ENCODE measurements at regions not wholly inside any gene's neighbourhood (a gene's known extent, or its start where the extent isn't known, plus 50 kb on each side); places are given as distances from the start of the nearest gene placed in this dataset.

DNA sequence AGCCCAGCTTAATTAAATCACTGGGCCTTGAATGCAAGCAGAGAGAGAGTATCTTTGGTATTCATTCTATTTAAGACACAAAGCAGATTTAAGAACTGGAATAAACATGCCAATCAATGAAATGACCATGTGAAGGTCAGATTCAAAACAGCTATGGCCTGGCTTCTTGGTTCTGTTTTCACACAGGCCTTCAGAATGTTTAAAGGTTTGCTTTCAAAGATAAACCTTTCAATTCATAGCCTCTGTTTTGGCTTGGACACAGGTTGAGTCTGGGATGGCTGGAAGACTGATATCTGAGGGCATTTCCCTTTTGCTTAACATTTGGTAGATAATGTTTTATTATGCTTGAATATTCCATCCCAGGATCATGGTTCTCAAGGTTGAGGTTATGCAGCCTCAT lies 244.4 kb upstream of the KBTBD8 start:
- no peak for DNase-seq

DNA sequence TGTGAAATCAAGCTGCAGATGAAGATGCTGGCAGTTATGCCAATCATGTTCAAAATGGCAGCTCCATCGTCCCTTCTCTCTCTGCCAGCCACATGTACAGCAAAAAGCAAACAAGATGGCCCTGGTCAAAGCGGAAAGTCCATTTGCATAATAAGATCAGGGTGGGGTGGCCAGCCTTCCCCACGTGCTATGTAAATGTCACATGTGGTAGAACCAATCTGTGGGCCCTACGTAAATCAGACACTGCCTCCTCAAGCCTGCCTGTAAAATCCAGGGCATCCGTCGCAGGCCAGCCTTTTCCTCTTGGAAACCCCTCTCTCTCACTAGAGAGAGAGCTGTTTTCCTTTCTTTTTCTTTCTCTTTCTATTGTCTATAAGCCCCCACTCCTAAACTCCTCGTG lies 243.5 kb upstream of the KBTBD8 start:
- DNase-seq: no peak

DNA sequence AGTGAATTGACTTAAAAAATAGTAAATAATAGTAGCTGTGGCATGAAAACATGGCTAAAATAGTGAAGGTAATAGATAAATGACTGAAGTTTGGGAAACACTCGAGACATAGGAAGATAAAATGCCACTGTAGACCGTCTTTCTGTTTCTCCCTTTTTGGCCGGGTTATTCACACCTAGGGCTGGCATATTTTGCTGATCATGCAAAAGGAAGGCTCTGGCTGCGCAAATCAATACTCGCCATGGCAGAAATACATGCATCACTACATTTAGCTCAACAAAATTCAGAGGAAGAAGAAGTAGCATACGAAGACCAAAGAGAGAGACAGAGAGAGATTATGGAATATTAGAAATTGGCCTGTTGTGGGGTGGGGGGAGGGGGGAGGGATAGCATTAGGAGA lies 242.2 kb upstream of the KBTBD8 start:
- no peak for DNase-seq

DNA sequence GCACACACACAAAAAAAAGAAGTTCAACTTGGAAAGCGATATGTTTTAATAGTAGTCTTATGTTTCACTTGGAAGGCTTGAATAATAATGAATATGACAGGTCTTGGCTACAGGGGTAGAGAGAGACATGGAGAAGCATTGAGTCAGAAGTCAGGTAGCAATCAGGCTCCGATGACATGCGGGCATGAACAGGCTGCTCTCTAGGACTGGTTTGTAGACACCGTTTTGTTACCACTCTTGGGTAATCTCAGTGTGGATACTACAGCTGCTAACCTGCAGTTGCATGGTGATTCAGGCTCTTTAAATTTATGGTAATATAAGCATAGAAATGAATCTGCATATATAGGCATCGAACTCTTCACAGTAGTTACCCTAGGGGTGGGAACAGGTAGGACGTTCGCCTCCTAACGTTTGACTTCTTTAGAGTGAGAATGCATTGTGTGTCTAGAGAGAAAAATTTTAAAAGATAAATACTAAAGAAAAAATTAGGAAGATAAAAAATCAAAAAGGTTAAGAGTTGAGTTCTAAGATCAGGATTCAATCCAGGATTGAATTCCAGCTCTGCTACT lies 241.6 kb upstream of the KBTBD8 start:
- DNase-seq: no peak

DNA sequence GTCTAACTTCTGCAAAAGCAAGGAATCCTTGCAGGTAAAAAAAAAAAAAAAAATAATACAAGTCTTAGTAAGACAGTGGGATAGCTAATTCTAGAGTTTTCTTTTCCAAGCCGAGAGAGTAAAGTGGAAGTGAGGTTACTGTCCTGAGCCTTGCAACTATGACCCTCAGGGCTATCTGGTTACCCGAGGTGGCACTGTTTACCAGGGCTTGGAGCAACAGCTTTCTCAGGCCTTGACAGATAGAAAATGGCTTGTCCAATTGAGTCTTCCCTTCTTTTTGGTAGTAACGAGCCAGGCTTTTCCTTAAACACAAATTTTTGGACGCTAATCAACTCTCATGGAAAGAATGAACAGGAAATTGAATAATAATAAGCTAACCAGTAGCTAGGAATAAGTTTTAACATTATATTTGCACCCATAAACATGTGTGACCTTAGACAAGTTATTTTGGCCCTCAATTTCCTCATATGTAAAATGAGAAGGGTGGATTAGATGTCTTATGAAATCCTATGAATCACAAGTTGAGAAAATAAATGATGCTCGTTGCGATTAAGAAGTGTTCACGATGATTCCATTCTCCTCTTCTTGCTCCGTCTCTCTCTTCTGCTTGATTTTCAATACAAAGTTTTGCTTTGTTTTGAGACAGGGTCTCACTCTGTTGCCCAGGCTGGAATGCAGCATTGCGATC lies 236.9 kb upstream of the KBTBD8 start:
- no peak for DNase-seq

DNA sequence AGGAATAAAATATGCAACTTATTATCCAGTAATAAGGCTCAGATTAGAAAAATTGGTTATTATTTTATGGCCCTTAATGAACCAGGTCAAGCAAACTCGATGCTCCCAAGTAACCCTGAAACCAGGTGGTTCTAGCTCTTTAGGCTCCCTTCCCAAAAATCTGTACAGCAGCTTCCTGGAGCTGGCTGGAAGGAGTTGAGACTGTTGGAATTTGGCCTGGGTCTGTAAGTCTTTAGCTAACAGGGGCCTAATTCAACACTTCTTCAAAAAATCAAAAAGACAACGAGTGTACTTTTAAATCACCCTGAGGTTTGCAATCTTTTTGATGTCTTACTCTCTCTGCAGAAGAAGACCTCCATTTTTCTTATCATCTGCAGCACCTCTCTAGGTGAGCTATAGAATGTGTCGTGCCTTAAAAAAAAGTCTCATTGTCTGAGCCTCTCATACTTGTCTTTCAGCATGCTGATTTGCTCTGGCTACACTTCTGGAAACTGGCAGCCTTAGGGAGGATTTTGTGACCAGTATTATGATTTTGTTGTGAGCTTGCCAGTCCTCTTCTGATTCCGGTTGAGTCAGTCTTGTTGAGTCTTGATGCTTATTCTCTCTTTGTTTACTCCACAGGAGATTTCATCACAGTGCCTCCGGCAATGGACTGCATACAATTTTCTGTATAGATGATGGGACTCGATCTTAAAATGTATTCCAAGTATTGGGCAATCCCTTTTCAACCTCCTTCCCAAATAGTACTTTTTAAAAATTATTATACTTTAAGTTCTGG lies 235.0 kb upstream of the KBTBD8 start:
- no peak for DNase-seq

DNA sequence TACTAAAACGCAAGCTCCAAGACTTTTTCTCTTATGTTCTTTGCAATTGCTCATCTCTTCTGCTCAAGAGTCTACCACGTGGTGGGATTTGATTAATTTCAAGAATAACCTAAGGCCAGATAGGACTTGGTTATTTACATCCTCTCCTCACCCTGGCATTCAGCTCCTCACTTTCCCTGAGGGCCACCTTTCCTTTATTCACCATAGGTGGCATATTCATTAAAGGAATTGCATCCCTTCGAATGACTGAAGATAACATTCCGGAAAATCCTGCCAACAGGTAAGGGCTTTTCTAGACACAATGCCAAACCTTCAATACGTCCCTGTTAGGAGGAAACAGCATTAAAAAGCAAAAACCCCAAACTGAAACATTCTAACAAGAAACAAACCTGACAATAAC lies 220.0 kb upstream of the KBTBD8 start:
- DNase-seq: no peak

DNA sequence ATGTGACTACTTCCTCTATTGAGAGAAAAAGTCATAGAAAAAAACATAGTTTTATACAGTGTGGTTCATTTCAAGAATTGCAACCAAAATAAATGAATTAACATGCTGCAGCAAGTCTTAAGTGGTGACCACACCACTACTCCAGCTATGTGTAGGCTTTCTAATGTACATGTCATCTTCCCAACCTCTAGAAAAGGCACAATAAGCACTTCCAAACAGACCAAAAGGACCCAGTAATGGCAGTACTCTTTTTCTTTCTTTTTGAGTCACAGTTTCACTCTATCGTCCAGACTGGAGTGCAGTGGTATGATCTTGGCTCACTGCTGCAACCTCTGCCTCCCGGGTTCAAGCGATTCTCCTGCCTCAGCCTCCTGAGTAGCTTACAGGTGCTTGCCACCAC lies 219.3 kb upstream of the KBTBD8 start:
- no peak for DNase-seq

DNA sequence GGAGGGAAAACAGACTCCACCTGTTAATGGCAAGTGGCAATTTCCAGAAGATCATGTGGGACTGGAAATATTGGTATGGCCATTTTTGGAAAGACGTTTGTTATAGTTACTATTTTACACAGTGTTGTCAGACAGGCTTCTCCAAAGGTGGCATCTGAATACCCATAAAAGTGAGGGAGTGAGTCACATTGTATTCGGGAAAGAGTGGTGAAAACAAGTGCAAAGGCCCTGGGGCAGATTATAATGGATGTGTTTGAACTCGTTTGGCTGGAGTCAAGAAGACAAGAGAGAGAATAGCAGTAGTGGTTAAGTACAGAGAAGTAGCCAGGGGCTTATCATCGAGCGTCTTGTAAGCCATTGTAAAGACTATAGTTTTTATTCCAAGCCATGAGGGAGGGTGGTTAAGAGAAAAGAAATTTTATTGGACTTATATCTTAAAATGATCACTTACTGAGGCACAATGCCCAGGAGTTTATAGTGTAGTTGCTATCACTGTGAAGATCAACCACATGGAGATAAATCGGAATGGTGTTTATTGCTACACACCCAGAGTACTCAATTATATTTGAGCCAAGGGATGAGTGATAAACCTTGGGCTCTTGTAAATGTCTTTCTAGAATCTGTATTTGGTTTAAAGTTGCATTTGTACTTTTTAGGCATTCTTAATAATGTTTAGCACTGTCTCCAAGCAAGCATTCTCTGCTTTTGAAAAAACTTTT lies 212.8 kb upstream of the KBTBD8 start:
- DNase-seq: no peak

DNA sequence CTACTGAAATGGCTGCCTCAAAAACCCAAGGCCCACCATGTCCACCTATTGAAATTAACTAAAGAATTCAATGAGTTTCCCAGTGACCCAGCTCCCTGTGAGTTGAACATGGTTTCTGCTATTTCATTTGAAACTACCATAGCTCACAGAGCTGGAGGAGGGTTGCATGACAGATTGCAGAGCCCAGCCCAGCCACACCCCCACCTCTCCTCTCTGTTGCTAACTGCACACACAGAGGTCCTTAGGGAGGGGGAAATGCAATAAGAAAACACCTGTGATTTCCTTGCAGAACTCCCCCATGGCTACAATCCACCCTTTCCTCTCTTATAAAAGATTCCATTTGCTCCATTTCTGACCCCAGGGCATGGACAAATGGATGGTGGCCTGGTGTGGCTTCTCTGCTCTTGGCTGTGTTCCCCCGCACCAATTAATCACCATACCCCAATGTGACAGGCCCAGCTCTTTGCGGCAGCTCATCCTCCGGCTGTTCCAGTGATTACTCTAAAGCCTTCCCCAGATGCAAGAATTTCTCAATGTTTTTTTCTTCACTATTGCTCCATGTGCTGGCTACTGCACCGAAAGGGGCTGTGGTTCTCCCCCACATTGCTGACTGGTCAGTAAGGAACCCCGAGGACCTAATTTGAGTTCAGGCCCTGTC lies 208.4 kb upstream of the KBTBD8 start:
- no peak for DNase-seq

DNA sequence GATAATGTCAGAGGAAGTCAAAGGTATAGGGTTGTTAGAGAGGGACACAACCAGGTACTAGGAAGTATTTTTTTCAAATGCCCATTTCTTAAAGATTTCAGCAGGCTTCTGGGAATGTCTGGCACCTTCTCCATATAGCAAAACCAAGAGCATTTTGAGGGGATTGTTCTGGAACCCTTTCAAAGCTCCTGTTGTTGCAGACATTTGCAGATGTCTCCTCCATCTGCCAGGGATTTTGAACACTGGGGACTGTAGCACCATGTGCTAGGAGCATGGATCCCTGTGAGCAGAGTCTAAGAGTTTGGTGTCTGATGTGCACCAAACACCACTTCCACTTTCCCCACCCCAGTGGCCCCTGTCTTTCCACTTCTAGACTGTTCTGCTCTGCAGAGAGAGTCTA lies 206.0 kb upstream of the KBTBD8 start:
- no peak for DNase-seq

DNA sequence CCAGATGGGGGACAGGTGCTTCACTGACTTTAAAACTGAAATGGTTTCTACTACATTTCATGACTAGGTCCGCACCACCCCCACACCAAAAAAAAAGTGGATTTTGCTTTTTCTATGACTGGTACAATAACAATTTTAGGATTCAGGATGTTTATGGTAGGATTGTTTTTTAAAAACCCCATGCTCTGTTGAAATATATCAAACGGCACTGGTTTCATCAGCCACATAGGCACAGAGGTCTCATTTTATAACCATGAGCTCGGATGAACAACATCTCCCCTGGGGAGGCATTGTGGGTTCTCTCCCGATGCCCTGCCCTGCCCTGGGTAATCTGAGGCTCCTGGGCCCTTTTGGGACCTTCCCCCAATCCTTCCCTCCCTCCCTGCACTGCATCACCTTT lies 202.7 kb upstream of the KBTBD8 start:
- no peak for DNase-seq

DNA sequence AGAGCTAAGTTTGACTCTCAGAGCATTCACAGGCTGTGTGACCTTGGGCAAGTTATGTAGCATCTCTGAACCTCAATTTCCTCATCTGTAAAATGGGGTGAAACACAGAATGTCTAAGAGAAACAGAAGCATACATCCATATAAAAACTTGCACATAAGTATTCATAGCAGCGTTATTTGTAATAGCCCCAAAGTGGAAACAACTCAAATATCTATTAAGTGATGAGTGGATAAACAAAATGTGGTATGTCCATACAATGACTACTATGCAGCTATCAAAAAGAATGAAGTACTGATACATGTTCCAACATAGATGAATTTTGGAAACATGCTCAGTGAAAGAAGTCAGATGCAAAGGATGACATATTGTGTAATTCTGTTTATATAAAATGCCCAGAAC lies 201.8 kb upstream of the KBTBD8 start:
- no peak for DNase-seq

DNA sequence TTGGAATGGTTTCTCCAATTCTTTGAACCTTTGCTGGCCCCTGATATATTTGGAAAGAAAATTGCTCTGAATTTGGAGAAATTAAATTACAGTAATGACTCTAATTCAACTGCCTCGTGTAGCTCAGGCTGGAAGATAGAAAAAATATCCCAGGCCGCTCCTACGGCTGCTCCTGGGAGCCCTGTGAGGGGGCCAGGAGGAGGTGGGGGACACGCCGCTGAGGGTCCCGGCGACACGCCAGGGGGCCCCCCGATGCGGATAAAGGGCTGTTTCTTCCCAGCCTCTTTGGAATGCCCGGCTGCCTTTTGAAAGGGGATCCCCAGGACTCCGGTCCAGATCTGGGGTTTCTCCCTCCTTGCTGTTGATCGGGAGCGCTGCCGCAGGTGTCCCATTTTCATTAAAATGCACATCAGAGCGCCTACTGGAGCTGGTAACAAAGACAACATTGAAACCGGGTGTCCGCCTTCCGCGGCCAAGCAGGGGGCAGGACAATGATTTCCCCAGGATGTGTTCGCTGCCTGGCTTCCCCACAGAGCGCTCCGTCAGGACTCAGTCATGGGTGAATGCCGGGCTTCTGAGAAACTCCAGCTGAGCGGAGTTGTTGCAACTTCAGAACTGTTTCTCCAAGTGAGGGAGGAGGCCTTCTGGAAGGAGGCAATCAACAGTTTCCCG lies 200.1 kb upstream of the KBTBD8 start:
- no peak for DNase-seq

DNA sequence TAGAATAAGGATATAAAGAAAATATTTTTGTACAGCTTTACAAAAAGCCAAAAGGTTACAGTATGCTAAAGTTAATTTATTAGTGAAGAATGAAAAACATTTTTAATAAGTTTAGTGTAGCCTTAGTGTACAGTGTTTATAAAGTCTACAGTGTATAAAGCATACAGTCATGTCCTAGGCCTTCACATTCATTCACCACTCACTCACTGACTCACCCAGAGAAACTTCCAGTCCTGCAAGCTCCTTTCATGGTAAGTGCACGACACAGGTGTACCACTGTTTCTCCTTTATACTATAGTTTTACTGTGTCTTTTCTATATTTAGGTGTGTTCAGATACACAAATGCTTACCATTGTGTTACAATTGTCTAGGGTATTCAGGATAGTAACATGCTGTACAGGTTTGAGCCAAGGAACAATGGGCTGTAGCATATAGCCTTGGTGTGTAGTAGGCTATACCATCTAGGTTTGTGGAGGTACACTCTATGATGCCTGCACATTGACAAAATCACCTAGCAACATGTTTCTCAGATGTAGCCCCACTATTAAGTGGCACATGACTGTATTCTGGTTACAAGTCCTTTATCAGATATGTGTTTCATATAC lies 197.1 kb upstream of the KBTBD8 start:
- no peak for DNase-seq

DNA sequence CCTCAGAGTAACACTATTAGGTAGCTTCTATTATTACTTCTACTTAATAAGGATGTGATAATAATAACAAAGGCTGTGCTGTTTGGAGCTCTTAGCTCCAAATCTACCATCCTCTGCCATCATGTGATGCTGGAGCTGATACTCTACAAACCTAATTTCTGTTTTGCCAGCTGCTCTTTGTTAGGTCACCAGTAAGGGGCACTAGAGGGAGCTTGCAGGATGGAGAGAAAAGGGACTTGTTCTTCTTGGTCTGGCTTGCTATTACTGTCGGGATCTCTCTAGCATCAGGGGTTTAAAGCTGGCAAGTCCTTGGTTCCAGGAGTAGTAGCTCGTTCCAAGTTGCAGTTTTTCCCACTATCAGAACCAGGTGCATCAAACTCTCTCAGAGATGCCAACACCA lies 194.9 kb upstream of the KBTBD8 start:
- no peak for DNase-seq

DNA sequence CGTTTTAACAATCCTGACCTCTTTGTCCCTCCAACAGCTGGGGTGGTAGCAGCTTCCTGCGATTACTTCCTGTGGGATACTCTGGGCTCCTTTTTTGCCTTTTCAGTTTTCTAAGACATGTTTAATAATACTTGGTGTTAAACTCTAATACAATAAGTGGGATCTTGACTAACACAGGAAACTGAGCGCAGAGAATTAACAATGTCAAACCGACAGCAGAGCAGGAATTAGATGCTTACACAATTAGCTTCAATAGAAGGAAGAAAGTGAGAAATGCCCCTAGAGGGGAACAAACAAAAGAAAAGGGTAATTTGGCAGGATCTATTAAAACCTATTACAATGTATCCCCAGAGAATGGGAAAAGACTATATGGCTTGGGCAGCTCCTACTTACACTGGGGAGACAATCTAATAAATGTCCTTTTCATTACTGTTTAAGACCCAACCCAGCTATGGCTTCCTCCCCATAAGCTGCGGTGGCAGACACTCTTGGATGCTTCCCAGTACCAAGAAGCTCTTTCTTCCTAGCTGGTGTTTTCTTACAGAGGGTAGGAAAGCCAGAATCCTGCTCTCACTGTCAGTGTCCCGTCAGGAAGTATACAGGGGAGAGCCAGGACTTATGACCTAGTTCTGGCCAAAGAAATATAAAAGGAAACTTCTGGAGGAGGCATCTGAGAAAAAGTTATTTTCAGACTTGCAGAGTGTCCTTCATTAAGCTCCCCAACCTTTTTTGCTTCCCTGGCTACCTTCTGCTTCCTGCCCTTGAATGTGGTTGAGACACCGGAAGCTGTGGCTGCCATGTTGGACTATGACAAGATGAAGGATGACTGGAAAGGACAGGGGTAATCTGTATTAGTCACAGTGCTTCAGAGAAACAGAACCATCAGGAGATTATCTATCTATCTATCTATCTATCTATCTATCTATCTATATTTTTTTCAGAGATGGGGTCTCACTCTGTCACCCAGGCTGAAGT lies 194.1 kb upstream of the KBTBD8 start:
- DNase-seq: no peak

DNA sequence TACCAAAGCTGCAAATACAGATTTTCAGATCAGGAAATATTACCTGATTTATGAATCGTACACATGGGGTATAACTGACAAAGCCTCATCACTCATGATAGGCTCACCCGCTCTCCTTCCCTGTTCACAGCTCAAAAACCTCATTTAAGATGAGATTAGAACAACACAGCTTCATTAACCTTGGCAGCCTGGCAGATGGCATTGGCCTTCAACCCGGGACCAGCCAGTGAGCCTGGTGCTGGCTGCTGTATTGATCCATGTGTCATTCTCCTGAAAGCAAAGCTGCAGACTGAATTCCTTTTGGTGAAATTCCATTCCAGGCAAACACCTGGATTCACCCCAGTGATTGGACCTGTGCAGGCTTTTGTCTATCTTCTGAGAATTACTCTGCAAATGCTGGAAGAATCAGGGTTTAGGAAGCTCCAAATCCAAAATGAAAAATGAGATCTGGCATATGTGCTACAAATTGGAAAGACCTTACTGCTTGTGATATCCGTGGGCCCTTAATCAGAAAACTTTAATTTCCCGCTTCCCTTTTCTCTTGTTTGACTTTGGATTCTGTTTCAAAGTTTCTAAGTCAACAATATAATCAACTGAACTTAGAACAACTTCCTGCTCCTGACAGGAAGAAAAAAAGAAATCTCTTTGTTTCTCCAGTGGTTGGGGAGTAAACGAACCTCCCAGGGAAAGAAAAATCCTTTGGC lies 189.1 kb upstream of the KBTBD8 start:
- DNase-seq: no peak

DNA sequence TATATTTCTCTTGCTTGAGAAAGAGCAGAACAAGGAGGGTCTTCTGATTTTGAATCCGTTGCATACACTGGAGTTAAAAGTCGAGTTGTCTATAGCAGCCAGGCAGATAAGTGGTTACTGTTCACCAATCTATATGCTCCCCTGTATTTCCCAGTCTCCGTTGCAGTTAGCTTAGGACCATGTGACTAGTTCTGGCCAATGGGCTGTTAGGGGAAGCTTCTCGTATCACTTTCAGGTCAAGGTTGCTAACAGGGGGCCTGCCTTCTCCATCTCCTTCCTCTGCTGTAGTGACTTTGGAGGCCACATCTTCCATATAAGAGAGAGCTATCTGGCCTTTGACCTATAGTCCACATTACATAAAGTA lies 188.5 kb upstream of the KBTBD8 start:
- DNase-seq: no peak

DNA sequence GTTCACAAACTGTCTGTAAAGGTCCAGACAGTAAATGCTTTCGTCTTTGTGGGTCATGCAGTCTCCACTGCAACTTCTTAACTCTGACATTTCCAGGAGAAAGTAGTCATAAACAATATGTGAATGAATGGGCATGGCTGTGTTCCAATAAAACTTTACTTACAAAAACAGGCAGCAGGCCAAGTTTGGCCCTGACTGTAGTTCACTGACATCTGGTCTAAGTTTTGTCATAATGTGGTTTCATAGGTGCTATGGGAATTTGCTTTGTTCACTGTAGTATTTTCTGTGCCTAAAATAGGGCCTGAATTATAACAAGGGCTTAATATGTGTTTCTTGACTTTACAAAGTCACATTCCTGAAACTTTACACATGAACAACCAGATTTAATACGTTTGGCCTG lies 186.0 kb upstream of the KBTBD8 start:
- no peak for DNase-seq
